T-helper 2 cell treated with Interferon-gamma antibody and Interleukin-4, amounts not matched to agents 100 ng/mL and 5 ng/mL, for 36 hours (primary cell): ENCODE measurements at regions not wholly inside any gene's neighbourhood (a gene's known extent, or its start where the extent isn't known, plus 50 kb on each side); places are given as distances from the start of the nearest gene placed in this dataset.

ENCODE experiments used
- intact Hi-C: fragments of 100-400 bp; cut with micrococcal nuclease; formaldehyde crosslinking; loops from one replicate; pipeline ENCODE4 v1.15.1; 2023

- intact Hi-C loops: no loop called here
Observed at GRCh38 chr15:35850284-35850683, 304.3 kb upstream of the DPH6 start.

DNA sequence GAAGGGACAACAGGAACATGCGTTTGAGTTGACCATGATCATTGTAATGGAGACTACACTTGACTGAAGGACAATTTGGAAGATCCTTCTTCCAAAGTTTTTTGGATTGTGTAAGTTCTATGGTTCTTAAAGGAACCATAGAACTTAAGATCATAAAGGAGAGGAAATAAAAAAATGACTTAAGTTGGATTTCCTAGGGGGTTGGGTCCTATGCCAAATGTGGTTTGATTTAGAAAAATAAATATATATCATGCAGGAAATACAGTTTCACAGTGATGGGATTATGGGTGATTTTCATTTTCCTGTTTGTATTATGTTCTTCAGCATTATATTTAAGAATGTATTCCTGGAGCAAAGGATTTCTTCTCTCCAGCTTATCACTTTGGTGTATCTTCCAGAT lies 305.5 kb upstream of the DPH6 start:
- intact Hi-C loops: no loop called here

DNA sequence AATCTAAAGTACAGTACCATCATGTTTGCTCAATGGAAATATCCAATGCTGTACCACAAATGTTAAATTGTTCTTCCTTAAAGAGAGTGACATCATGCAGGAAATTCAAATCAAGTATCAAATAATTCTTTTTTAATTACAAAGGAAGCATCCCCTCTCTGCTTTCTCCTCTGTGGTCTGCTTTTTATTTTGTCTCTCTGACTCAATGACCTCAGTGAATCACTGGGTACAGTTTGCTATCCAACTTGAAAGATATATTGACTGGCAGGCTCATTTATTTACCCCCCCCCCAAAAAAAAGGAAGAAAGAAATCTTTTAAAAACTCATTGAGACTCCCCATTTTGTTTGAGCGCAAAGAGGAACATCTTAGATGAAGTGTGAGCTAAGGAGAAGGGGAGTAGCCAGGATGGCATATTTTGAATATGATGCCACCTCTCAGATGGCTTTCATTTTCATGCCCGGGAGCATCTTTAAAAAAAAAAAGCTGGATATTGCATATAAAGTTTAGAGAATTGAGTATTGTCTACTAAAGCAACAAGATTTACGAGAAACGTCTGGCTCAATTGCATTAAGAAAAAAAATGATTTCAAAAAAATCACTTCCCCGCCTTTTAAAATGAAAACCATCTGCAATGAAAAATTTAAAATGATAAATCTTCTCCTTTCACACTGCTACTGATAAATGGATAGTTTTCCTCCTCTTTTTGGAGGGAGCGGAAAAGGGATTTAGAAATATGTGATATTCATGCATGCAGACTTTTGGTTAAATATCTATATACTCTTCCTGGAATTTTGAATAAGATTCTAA lies 307.1 kb upstream of the DPH6 start:
- intact Hi-C loops: no loop called here

GRCh38 chr15:35854316-35854715 lies 308.4 kb upstream of the DPH6 start:
- intact Hi-C loops: no loop called here

DNA sequence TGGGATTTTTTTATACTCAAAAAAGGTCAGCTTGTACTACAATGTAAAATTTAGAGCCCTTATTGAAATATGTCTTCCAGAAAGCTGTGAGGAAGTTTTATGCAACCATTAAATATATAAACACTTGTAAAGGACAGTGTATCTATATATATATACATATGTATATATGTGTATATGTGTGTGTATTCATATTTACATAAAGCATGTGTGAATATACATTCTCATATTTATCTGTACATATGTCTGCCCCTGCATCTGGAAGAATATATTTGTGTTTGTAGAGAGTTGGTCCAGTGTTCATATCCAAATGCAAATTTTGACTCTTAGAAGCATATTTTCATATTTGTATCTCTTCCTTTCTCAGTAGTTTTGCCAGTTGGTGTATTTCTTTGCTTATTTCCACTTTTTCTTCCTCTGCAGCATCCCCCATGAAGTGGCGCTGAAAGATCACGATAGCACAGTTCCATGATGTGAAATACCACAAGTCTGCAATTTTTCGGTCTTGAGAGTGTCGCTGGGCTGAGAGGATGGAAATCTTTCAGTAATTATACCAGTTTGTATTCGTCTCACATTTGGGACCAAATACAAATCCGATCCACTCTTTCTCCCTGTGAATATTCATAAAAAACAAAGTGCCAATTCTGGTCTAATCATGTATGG lies 311.7 kb upstream of the DPH6 start:
- intact Hi-C loops: no loop called here

DNA sequence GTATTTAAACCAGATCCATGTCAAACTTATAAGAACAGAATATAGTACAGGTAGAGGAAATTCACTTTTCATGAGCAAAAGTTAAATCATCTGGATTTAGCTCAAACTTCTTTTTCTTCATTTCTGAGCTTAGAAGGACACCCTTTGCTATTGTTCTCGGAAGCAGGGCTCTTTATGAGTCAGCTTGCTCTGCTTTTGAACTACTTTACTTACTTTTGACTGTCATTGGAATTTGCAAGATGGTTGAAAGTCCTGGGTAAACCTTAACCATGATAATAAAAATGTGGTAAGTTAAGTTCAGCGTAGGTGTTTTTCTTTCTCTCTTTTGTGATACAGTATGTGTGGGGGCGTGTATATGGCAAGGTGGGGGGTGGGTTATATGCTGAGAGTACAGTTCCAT lies 312.7 kb upstream of the DPH6 start:
- intact Hi-C loops: no loop called here

DNA sequence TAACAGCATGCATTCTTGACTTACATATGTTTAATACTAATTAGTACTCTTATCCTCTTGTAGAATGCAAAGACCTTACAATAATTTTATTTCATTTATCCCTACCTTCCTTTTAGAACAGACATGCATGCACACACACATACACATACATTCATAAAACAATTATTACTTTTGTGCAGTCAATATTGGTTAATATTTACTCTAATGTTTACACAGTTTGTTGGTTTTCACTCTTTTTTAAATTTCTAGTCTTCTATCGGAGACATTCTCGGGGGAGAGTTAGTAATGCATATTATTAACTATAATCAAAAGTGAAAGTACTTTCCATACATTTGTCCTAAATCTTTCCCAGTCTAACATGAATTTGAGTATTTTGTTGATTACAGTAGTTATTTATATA lies 317.7 kb upstream of the DPH6 start:
- intact Hi-C loops: no loop called here

- intact Hi-C loops: no loop called here
Observed at GRCh38 chr15:35867356-35867755, 321.4 kb upstream of the DPH6 start.

GRCh38 chr15:35871282-35871681 lies 325.3 kb upstream of the DPH6 start:
- intact Hi-C loops: no loop called here

GRCh38 chr15:35871812-35872211 lies 325.8 kb upstream of the DPH6 start:
- intact Hi-C loops: no loop called here

DNA sequence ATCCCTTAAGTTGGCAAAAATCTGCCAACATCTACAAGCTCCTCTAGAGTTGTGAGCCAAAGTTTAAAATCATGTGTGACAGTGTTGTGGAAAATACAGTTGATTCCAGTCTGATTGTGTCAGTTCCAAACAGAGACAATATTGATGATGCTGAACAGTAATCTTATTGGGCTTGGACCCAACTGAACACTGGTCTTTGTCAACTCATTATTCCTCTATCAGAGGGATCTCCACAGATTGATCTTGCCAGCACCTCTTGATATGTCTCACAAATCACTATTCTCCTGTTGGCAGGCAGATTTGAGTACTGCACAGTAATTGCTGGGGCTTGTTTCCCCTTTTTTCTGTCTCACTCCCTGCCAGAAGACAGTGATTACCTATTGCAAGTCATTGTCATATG lies 326.6 kb upstream of the DPH6 start:
- intact Hi-C loops: no loop called here

DNA sequence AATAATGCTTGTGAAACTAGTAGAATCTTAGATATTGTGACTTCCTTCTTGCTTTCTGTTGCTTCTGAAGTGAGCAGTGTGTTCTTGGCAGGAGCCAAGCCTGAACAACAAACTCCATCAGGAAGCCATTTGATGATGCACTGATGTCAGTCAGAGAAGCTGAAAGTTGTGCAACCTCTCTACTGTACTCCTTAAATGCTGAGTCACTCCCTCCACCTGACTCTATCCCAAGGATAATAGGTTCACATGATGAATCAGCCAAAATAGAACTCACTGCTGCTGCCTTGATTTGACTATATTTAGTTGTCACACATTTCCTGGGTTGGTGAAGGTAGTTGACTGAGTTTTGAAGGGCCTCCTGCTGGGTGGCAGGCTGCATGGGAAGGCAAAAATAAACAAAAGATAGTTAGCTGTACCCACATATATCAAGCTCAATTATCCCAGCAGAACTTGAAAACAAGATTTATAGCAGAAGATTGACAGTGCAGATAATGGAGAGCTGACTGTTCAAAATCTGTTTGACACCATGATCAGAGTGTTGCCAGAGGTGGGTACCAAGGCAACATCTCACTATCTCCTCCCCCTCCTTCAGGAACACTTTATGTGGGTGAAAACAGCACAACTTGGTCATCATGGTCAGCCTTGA lies 328.4 kb upstream of the DPH6 start:
- intact Hi-C loops: no loop called here

DNA sequence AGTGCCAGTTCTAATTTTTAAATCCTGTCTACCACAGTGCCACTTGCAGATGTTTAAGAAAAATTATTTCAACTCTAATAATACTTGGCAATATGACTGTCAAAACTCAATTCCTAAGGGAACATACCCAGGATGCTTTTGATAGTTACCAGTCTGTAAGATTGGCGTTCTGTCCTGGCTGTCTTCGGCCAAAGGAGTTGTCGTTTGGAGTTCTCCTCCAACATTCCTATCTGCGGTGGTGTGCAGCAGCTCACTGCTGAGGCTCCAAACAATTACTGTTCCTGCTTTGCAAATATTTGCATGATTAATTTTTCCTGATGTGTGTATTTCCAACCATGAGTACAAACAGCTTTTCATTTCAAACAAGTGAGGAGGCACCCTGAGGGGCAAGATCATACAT lies 330.8 kb upstream of the DPH6 start:
- intact Hi-C loops: no loop called here

GRCh38 chr15:35880896-35881295 lies 334.9 kb upstream of the DPH6 start:
- intact Hi-C loops: no loop called here

DNA sequence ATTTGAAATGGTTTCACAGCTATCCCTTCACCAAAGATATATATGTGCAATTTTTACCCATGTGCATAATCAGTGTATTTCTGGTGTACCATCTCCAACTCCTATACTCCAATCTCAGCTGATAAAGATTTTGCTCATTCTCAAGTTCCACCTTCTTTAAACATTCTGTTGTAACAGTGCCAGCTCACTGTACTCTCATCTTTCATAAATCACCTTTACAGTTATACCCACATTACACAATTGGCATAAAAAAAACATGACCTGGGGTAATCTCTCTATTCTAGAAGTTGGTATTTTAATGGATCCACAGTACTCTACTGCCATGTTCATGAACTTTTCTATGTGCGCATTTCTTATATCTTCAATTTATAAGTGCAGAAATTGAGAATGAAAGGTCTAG lies 339.9 kb upstream of the DPH6 start:
- intact Hi-C loops: no loop called here

GRCh38 chr15:35886765-35887164 lies 340.8 kb upstream of the DPH6 start:
- intact Hi-C loops: no loop called here

DNA sequence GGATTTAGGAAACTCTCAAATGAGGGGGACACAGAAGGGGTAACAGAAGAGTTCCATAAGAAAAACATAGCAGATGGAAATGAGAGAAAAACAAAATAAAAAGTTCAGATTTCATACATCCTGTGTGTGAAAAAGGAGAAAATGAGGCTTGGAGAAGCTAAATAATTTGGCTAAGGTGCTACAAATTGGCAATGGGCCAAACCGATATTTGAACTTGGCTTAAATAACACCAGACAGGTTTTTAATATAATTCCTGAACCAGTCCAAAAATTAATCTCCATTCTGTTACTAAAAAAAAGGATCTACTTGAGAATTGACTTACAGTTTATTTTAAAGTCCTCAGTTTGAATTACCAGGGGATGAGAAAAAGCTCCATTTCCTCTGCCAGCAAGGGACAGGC lies 342.9 kb upstream of the DPH6 start:
- intact Hi-C loops: no loop called here

DNA sequence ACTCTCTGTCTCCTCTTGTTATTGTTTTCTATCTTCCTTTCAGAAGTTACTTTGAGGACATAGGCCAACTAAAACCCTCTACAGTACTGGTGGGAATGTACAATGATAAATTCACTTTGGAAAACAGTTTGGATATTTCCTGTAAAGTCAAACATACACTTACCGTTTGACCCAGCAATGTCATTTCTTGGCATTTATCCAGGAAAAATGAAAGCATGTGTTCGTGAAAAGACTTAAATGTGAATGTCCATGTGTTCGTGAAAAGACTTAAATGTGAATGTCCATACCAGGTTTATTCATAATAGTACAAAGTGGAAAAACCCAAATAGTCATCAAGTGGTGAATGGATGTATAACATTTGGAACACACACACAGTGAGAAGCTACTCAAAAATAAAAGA lies 361.5 kb upstream of the DPH6 start:
- intact Hi-C loops: no loop called here

DNA sequence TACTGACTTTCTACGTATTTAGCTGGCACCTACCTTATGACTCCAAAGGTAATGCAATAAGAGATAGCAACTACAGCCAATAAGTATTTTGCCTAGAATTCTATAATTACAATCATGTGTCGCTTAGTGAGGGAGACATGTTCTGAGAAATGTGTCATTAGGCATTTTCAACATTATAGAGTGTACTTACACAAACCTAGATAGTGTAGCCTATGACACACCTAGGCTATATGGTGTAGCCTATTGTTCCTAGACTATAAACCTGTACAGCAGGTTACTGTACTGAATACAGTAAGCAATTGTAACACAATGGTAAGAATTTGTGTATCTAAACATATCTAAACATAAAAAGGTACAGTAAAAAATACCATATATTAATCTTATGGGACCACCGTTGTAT lies 363.4 kb upstream of the DPH6 start:
- intact Hi-C loops: no loop called here

GRCh38 chr15:35910227-35910626 lies 364.3 kb upstream of the DPH6 start:
- intact Hi-C loops: no loop called here

- intact Hi-C loops: no loop called here
Observed at GRCh38 chr15:35911052-35911777, 365.2 kb upstream of the DPH6 start.

DNA sequence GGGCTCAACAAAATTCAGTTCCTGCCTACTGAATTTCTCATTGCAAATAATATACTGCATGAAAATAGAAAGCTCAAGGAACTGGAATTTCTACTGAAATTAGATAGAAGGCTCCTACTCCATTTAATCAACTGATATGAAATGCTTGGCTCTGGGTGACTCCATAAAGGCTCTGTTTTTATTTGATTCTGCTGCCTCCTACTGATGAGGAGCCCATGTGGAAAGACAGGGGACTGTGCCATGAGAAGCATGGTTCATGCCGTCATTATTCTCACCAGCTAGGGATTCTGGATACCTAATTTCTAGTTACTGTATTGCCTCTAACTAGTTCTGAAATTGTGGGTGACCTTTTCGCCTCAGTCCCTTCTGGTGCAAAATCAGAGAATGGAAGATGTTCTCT lies 366.2 kb upstream of the DPH6 start:
- intact Hi-C loops: no loop called here
